SK-N-MC (cell line): ENCODE measurements at regions not wholly inside any gene's neighbourhood (a gene's known extent, or its start where the extent isn't known, plus 50 kb on each side); places are given as distances from the start of the nearest gene placed in this dataset.

ENCODE experiments used
- EZH2 ChIP-seq: fragments of 200-600 bp; sonication (generic); IDR thresholded peaks from one replicate; pipeline ENCODE4 v1.6.1; 2017; ENCODE audit warnings: antibody characterized with exemption
- FOXP2 ChIP-seq: optimal IDR thresholded peaks from 2 replicates; pipeline ENCODE3; 2011; ENCODE audit warnings: mild to moderate bottlenecking, moderate library complexity; ENCODE audit not compliant: insufficient read depth; ENCODE audit errors: extremely low read length, control extremely low read depth
- POLR2AphosphoS5 ChIP-seq: IDR thresholded peaks from 2 replicates; pipeline ENCODE4 v1.6.1; 2012; ENCODE audit warnings: mild to moderate bottlenecking, low read depth, low read length, borderline replicate concordance

- TF ChIP-seq EZH2: no peak
- TF ChIP-seq POLR2AphosphoS5: peak; percentile 72; the same call in 1 of the 2 replicates
- TF ChIP-seq FOXP2: no peak
Observed at GRCh38 chr17:68777243-68777855, 176.2 kb upstream of the FAM20A start.
